ENCODE measurements at regions not wholly inside any gene's neighbourhood (a gene's known extent, or its start where the extent isn't known, plus 50 kb on each side); places are given as distances from the start of the nearest gene placed in this dataset.

GRCh38 chr15:69603369-69604071 lies 150.9 kb downstream of the RPLP1 start:
- peaks cover 60% of the 10 kb centered on the region for H3K27me3 Mint-ChIP-seq
- DNase-seq (ENCODE audit: extremely low spot score, unreplicated experiment) = no peak
- TF ChIP-seq, protein P1, sequence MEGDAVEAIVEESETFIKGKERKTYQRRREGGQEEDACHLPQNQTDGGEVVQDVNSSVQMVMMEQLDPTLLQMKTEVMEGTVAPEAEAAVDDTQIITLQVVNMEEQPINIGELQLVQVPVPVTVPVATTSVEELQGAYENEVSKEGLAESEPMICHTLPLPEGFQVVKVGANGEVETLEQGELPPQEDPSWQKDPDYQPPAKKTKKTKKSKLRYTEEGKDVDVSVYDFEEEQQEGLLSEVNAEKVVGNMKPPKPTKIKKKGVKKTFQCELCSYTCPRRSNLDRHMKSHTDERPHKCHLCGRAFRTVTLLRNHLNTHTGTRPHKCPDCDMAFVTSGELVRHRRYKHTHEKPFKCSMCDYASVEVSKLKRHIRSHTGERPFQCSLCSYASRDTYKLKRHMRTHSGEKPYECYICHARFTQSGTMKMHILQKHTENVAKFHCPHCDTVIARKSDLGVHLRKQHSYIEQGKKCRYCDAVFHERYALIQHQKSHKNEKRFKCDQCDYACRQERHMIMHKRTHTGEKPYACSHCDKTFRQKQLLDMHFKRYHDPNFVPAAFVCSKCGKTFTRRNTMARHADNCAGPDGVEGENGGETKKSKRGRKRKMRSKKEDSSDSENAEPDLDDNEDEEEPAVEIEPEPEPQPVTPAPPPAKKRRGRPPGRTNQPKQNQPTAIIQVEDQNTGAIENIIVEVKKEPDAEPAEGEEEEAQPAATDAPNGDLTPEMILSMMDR (conservative IDR thresholded peaks at IDR 0.05) = no peak
- peaks cover 16% of the 10 kb centered on the region for H3K4me1 Mint-ChIP-seq (ENCODE audit: unreplicated experiment)
- H3K27ac Mint-ChIP-seq = peak overlapping the region; percentile 33
- H3K4me3 Mint-ChIP-seq = no peak overlapping the region
- H3K36me3 Mint-ChIP-seq = no peaks in the 10 kb centered on the region
- H3K9me3 Mint-ChIP-seq = no peaks in the 10 kb centered on the region

DNA sequence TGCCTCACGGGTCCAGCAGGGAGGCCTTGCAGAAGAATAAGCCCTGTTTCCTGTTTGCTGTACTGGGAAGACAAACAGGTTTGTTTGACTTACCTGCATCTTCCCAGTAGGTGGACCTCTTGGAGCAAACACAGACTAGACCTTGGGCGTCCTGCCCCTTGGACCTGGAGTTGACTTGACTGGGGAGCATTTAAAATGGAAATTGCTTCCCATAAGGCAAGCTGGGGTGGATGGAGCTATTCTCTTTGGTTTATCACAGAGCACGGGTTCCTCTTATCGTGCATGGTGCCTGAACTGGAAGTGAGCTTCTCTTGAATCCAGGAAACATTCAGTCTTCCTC lies 151.4 kb downstream of the RPLP1 start:
- Mint-ChIP-seq H3K27ac (peak overlapping the region; percentile 33), H3K4me3 (no peak overlapping the region), H3K36me3 (no peaks in the 10 kb centered on the region), H3K9me3 (no peaks in the 10 kb centered on the region), H3K4me1 (ENCODE audit: unreplicated experiment) (peaks cover 16% of the 10 kb centered on the region), H3K27me3 (peaks cover 55% of the 10 kb centered on the region)
- TF ChIP-seq, protein P1 (conservative IDR thresholded peaks at IDR 0.05) = no peak
- no peak for DNase-seq (ENCODE audit: extremely low spot score, unreplicated experiment)

DNA sequence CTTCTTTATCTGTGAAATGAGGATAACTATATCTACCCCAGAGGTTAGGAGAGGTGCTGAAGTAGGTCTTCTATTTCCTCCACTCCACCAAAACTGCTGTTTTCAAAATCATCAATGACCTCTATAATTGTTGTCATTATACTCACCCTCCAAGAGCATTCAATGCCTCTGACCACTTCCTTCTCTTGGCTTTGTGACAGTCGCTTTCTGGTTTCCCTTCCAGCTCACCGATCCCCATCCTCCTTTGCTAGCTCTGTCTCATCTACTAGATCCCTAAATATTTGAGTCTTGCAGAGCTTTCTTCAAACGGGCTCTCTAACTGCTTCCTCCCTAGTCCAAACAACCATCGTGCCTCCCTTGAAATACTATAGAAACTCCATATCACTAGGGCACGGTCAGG lies 153.5 kb downstream of the RPLP1 start:
- Mint-ChIP-seq H3K27me3 (peaks cover 47% of the 10 kb centered on the region), H3K36me3 (no peaks in the 10 kb centered on the region), H3K27ac (no peak overlapping the region), H3K4me3 (no peak overlapping the region), H3K4me1 (ENCODE audit: unreplicated experiment) (peaks cover 17% of the 10 kb centered on the region), H3K9me3 (no peaks in the 10 kb centered on the region)
- TF ChIP-seq, protein P1 (conservative IDR thresholded peaks at IDR 0.05) = no peak
- no peak for DNase-seq (ENCODE audit: extremely low spot score, unreplicated experiment)

- DNase-seq (ENCODE audit: extremely low spot score, unreplicated experiment) = no peak
- no peaks in the 10 kb centered on the region for H3K9me3 Mint-ChIP-seq
- H3K27ac Mint-ChIP-seq = no peak overlapping the region
- H3K4me1 Mint-ChIP-seq (ENCODE audit: unreplicated experiment) = peaks cover 21% of the 10 kb centered on the region
- no peak overlapping the region for H3K4me3 Mint-ChIP-seq
- H3K27me3 Mint-ChIP-seq = peaks cover 44% of the 10 kb centered on the region
- TF ChIP-seq, protein P1 (conservative IDR thresholded peaks at IDR 0.05) = no peak
- H3K36me3 Mint-ChIP-seq = no peaks in the 10 kb centered on the region
Measured at GRCh38 chr15:69606921-69607500, 154.4 kb downstream of the RPLP1 start.

GRCh38 chr15:69608661-69609060 lies 156.0 kb downstream of the RPLP1 start:
- Mint-ChIP-seq H3K27ac (no peak overlapping the region), H3K4me1 (ENCODE audit: unreplicated experiment) (peaks cover 10% of the 10 kb centered on the region), H3K27me3 (peaks cover 31% of the 10 kb centered on the region), H3K36me3 (no peaks in the 10 kb centered on the region), H3K4me3 (no peak overlapping the region), H3K9me3 (no peaks in the 10 kb centered on the region)
- TF ChIP-seq, protein P1 (conservative IDR thresholded peaks at IDR 0.05) = no peak
- no peak for DNase-seq (ENCODE audit: extremely low spot score, unreplicated experiment)

Data from type B pancreatic cell (in vitro differentiated cells).